HG03460 (cell line): ENCODE measurements at regions not wholly inside any gene's neighbourhood (a gene's known extent, or its start where the extent isn't known, plus 50 kb on each side); places are given as distances from the start of the nearest gene placed in this dataset.

Experiments used
- ATAC-seq: cut with Tn5 transposase; IDR thresholded peaks from one replicate; pipeline ENCODE4 v1.9.1; 2021; ENCODE audit not compliant: unreplicated experiment

DNA sequence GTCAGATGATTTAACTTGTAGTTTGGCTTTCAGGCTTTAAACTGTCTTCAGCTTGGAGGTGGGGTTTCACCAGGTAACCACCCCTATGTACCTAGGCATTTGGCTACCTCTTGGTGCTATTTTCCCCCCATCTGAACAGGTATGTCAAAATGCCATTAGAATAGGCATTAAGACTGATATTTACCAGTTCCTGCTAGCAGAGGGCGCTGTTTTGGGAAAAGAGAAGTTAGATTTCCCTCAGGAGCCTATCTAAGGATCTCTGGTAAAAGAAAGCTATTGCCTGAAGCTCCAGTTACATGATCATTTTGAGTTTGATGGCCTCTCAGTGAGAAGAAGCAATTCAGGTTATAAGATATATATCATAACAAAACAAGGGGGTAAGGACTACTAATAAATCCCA is 879.1 kb downstream of the SH3BGRL start:
- no peak for ATAC-seq

DNA sequence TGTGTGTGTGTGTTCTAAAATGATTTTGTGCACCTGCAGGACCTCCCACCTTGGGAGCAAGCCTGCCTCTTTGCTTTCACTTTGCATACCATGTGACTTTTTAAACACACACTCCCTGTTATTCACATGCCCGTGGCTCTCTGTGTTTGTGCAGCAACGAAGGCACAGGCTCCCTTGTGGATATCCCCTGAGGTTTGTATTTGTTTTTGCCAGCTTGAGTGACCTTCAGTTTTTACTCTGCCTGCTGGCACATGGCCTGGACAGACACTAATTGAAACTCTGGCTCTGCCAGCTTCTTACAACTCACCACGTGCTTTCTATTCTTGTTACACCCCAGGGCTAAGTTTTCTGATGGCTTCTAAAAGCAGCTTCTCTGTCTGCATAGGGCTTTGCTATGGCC is 885.8 kb downstream of the SH3BGRL start:
- ATAC-seq, result no peak

DNA sequence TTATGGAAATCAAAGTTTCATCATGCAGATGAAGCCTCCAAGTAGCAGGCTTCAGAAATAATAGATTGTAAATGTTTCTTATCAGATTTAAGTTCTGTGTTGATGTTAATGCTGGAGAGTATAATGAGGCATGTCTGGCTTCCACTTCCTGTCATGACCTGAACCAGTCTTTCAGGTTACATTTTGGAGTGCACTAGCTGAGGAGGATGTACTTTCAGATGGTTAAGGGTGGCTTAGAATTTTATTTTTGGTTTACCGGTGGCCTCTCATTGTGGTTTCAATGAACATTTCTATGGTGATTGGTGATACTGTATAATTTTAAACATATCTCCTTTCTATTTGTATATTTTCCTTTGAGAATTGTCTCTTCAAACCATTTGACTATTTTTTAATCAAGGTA is 890.4 kb downstream of the SH3BGRL start:
- ATAC-seq, result no peak

DNA sequence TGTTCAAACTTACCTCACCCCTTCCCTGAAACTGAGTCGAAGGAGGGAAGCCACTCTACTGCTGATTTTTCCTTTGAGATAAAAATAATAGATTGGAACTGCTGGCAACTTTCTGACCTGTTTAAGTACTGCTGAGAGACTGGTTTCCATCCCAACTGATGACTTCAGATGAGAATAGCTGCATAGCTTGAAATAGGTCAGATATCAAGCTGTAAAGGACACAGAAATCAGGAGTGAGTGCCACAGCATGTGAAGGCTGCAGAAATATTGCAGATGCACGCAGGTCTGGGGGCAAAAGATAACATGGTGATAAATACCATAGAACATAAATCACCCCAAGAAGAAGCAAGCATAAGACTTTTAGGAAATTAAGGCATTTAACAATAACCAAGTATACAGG is 923.2 kb downstream of the SH3BGRL start:
- no peak for ATAC-seq

DNA sequence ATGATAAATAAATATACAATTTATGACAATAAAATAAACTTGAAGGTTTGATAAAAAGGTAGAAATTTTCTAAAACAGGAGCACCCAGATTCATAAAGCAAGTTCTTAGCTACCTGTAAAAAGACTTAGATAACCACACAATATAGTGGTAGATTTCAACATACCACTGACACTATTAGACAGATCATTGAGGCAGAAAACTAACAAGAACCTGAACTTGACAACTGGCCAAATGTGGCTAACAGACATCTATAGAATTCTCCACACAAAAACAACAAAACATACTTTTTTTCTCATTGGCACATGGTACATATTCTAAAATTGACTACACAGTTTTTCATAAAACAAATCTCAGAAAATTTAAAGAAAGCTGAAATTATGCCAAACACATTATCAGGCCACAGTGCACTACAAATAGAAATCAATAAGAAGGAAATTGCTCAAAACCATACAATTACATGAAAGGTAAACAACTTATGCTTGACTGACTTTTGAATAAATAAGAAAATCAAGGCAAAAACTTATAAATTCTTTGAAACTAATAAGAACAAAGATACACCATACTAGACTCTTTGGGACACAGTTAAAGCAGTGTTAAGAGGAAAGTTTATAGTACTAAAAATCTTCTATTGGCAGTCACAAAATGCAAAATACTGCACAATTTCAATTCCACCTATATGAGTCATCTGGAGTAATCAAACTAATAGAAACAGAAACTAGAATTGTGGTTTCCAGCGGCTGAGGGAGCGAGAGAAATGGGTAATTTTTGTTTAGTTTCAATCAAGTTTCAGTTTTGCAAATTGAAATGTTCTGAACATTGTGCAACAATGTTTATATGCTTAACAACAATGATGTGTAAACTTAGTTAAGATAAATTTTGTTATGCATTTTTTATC is 925.6 kb downstream of the SH3BGRL start:
- ATAC-seq, result peak; percentile 89

DNA sequence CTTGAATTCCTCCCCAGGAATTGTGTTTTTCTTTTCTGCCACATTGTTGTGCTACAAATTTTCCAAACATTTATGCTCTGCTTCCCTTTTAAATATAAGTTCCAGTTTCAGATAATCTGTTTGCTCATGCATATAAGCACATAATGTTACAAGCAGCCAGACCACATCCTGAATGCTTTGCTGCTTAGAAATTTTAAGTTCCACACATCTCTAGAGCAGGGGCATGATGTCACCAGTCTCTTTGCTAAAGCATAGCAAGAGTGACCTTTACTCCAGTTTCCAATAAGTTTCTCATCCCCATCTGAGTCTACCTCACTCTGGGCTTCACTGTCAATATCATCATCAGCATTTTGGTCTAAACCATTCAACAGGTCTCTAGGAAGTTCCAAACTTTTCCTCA is 932.5 kb downstream of the SH3BGRL start:
- ATAC-seq, result no peak

DNA sequence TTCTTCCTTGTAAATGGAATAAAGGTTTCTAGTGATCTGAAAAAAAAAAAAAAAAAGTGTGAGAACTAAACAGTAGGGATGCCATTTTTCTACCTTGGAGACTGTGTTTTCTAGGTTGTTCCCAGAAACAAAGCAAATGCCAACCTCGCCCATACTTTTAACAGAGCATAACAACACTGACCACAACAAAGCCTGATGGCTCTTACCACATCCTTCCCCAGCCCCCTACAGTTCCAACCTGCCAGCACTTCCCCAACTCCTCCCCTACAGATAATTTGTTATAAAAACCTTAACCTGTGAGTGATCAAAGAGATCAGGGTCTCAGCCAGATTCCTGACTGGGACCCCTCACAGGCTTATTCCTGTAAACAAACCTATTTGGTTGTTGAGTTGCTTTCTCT is 940.0 kb downstream of the SH3BGRL start:
- ATAC-seq, result no peak

DNA sequence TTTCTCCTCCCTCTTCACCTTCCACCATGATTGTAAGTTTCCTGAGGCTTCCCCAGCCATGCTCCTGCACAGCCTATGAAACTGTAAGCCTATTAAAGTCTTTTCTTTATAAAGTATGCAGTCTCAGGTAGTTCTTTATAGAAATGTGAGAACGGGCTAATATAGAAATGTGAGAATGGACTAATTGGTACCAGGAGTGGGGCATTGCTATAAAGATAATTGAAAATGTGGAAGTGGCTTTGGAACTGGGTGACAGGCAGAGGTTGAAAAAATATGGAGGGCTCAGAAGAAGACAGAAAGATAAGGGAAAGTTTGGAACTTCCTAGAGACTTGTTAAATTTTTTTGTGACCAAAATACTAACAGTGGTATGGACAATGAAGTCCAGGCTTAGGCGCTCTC is 959.3 kb downstream of the SH3BGRL start:
- ATAC-seq, result no peak

DNA sequence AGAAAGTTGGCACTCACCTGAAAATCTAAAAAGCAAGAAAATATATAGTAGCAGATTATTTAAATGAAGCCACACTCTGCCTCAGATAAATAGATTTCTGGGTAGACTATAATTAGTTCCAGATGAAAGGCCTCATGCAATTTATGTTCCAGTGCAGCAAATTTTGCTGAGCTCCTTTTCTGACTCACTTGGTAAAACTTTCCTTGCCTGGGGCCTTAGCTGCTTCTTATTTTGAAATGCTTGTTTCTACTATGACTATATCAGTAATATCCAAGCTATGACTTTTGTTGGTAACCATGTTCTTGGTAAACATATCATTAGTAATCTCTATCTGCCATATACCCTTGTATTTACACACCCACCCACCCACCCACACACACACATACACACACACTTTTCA is 961.8 kb downstream of the SH3BGRL start:
- no peak for ATAC-seq

DNA sequence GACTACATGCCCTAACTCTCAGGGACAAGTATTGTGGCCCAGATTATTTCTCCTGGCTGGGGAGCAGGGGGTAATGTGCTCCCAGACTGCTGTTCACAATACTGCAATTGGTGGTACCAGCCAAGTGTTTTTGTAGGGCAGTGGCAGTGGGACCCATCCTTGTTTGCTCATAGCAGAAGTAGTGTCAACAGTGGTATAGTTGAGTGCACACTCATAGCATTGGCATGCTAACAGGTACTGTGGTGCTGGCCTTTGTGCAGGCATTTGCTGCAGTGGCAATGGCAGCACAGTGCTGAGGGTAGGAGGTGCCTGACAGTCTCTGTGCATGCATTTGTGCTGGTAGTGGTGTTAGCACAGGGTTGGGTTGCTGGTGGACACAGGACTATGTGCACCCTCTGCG is 995.0 kb downstream of the SH3BGRL start:
- ATAC-seq, result no peak

DNA sequence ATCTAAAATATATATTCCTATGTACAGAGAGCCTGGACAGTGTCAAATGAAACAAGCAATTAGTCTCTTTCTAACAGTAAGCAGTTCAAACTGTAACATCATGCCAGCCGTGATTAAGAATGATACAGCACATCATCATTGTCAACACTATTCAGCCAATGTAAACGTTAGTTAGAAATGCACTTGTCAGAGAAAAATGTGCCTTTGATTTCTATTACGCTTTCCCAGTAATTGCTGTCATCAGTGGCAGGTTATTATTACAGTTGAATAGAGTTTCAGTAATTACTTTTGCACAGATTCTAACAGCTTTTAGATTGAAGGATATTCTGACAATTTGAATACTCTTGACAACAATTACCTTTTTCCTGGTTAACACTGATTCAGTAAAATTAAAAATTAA is 1007.1 kb downstream of the SH3BGRL start:
- no peak for ATAC-seq

DNA sequence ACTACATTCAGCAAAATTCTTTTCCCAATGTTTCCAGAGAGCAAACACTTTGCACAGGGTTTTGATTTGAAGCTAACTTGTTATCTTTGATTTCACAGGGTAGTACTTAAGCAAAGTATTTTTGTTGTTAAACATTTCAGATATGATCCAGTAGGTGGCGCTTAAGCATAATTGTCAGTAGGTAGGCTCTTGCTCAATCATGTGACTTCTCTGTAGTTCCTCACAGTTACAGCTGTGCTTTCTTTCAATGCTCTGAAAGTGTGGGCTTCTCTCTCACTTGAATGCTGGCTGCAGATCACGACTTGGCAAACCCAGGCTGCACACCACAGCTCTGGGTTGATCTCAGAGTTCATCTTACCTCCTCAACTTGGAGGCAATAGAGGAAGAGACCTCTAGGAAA is 1016.5 kb downstream of the SH3BGRL start:
- no peak for ATAC-seq

DNA sequence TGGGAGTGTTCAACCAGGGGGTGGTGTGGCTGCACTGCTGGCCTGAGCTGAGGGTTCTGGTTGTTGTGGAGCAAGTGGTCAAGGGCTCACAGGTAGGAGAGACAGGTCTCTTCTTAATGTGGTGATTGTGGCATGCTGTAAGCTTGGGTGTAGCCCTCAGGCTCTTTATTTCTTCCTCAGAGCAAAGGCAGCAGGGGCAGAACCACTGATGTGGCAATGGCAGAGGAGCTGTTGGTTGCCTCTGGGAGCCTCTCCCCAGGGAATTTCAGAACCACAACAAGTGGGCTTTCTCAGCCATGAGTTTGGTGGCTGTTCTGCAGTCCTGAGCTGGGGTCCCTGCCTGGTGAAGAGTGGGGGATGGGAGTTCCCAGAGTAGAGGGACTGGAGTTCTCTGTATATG is 1017.2 kb downstream of the SH3BGRL start:
- no peak for ATAC-seq

DNA sequence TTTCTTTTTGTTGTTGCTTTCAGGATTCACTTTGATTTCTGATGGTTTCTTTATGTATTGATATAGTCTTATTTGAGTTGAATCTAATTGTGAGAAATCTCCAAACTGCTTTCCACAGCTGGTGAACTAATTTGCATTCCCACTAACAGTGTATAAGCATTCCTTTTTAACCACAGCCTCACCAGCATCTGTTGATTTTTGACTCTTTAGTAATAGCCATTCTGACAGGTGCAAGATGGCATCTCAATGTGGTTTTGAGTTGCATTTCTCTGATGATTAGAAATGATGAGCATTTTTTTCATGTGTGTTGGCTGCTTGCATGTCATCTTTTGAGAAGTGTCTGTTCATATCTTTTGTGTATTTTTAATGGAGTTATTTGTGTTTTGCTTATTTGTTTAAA is 1023.1 kb downstream of the SH3BGRL start:
- no peak for ATAC-seq

DNA sequence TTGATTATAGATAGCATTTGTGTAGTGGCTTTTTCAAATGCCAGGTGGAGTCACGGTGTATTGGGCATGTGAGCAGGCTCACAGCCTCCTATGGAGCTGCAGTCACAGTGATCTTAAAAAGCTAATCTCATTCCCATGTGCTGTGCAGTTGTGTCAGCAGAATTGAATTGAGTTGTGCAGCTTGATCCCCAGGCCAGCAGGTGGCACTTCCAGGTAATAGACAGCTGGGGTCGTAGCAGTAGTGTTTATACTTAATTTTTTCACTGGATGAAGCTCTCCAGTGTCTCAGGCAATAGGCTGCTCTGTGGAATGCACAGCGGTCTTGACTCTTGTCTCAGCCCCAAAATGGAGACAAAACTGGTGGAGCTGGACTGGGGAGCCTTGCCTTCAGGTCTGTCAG is 1028.1 kb downstream of the SH3BGRL start:
- ATAC-seq, result no peak

DNA sequence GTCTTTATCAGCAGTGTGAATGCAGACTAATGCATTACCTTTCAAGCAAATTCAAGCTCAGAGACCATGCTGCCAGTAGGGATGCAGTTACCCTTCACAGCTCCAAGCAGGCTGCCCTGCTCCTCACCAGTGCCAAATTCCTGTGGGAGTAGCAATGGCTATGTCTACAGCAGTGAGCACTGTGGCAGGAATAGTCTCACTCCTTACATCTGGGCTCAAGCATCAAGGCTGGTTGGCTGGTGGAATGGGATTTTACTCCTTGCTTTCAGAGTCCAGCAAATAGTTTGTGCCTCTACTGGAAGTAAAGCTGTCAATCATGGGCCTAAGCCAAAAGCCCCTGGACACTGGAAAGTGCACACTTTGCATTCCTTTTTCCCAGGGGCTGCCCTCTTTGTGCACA is 1030.8 kb downstream of the SH3BGRL start:
- no peak for ATAC-seq

DNA sequence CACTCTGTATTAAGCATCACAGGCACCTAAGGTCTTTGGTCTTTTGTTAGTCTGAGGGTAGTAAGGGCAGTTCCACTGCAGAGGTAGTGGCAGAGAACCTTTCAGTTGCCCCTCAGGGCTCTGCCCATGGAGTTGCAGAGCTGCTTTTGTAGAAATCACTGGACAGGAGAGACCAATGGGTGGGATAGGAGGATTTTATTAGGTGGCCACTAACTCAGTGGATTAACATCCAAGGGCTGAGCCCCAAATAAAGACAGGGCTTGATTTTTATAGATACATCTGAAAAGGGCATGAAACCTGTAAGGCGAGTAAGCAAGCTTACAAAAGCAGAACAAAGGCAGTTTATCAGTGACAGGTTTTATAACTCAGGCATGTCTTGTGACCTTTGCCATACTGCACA is 1035.4 kb downstream of the SH3BGRL start:
- no peak for ATAC-seq
